ENCODE measurements at regions not wholly inside any gene's neighbourhood (a gene's known extent, or its start where the extent isn't known, plus 50 kb on each side); places are given as distances from the start of the nearest gene placed in this dataset.

- ATAC-seq: no peak
- in situ Hi-C loops (cut with HindIII; ENCODE audit: low pct_unique_long_range_greater_than_20kb, low sequenced_read_pairs): no loop called here
- no peaks in the 10 kb centered on the region for H3K36me3 ChIP-seq (ENCODE audit: control insufficient read depth, insufficient read depth, low read length)
- POLR2A ChIA-PET: no interaction called here
- no peak for TF ChIP-seq REST (IDR thresholded peaks at IDR 0.05; ENCODE audit: insufficient read depth in 1 of 2, low read depth in 2 of 2, low read length in 1 of 2)
- TF ChIP-seq CTCF (IDR thresholded peaks at IDR 0.05): no peak
- no peak for TF ChIP-seq SIN3A (IDR thresholded peaks at IDR 0.05; ENCODE audit: borderline replicate concordance, insufficient read depth, low read depth, low read length)
- no peak for TF ChIP-seq TCF7L2 (IDR thresholded peaks at IDR 0.05; ENCODE audit: low read depth, low read length)
- TF ChIP-seq POLR2AphosphoS5 (IDR thresholded peaks at IDR 0.05; ENCODE audit: low read depth, low read length): no peak
- BruUV-seq (replicated peaks): no TSS peak
- H3K27me3 ChIP-seq (ENCODE audit: control insufficient read depth, insufficient read depth, low read length): 0 out of 2 replicates have a peak, but pooled peaks cover 3% of the 10 kb centered on the region
- H3K9me3 ChIP-seq (ENCODE audit: control insufficient read depth, insufficient read depth, low read depth, low read length): no peaks in the 10 kb centered on the region
- no peak overlapping the region for H3K4me3 ChIP-seq (ENCODE audit: low read depth in 2 of 2, low read length in 2 of 2)
- intact Hi-C loops (cut with micrococcal nuclease; ENCODE audit: unreplicated experiment): no loop called here
- no peak for DNase-seq (ENCODE audit: low read depth, low spot score)
- CTCF ChIA-PET: no interaction called here
- H3K4me1 ChIP-seq (ENCODE audit: control insufficient read depth, insufficient read depth, low read length): no peaks in the 10 kb centered on the region
- H3K27ac ChIP-seq (ENCODE audit: low read length): no peak overlapping the region
Measured at GRCh38 chr11:103584720-103585119, 451.7 kb upstream of the DDI1 start.

GRCh38 chr11:103585401-103585800 is 451.0 kb upstream of the DDI1 start:
- POLR2A ChIA-PET: no interaction called here
- no peak for ATAC-seq
- TF ChIP-seq REST (IDR thresholded peaks at IDR 0.05; ENCODE audit: insufficient read depth in 1 of 2, low read depth in 2 of 2, low read length in 1 of 2) (no peak), TCF7L2 (IDR thresholded peaks at IDR 0.05; ENCODE audit: low read depth, low read length) (no peak), CTCF (IDR thresholded peaks at IDR 0.05) (no peak), POLR2AphosphoS5 (IDR thresholded peaks at IDR 0.05; ENCODE audit: low read depth, low read length) (no peak), SIN3A (IDR thresholded peaks at IDR 0.05; ENCODE audit: borderline replicate concordance, insufficient read depth, low read depth, low read length) (no peak)
- no peaks in the 10 kb centered on the region for H3K4me1 ChIP-seq (ENCODE audit: control insufficient read depth, insufficient read depth, low read length)
- in situ Hi-C loops (cut with HindIII; ENCODE audit: low pct_unique_long_range_greater_than_20kb, low sequenced_read_pairs): no loop called here
- DNase-seq (ENCODE audit: low read depth, low spot score): no peak
- BruUV-seq (replicated peaks): no TSS peak
- no peak overlapping the region for H3K27ac ChIP-seq (ENCODE audit: low read length)
- H3K4me3 ChIP-seq (ENCODE audit: low read depth in 2 of 2, low read length in 2 of 2): no peak overlapping the region
- H3K9me3 ChIP-seq (ENCODE audit: control insufficient read depth, insufficient read depth, low read depth, low read length): no peaks in the 10 kb centered on the region
- intact Hi-C loops (cut with micrococcal nuclease; ENCODE audit: unreplicated experiment): no loop called here
- 0 out of 2 replicates have a peak, but pooled peaks cover 3% of the 10 kb centered on the region for H3K27me3 ChIP-seq (ENCODE audit: control insufficient read depth, insufficient read depth, low read length)
- no peaks in the 10 kb centered on the region for H3K36me3 ChIP-seq (ENCODE audit: control insufficient read depth, insufficient read depth, low read length)
- CTCF ChIA-PET: no interaction called here
